ENCODE measurements at regions not wholly inside any gene's neighbourhood (a gene's known extent, or its start where the extent isn't known, plus 50 kb on each side); places are given as distances from the start of the nearest gene placed in this dataset.

GRCh38 chr20:48262466-48262865 lies 477.2 kb upstream of the SULF2 start:
- TF ChIP-seq, protein P1, sequence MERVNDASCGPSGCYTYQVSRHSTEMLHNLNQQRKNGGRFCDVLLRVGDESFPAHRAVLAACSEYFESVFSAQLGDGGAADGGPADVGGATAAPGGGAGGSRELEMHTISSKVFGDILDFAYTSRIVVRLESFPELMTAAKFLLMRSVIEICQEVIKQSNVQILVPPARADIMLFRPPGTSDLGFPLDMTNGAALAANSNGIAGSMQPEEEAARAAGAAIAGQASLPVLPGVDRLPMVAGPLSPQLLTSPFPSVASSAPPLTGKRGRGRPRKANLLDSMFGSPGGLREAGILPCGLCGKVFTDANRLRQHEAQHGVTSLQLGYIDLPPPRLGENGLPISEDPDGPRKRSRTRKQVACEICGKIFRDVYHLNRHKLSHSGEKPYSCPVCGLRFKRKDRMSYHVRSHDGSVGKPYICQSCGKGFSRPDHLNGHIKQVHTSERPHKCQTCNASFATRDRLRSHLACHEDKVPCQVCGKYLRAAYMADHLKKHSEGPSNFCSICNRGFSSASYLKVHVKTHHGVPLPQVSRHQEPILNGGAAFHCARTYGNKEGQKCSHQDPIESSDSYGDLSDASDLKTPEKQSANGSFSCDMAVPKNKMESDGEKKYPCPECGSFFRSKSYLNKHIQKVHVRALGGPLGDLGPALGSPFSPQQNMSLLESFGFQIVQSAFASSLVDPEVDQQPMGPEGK (CRISPR knock-in tag; IDR thresholded peaks at IDR 0.05; ENCODE audit: borderline replicate concordance): no peak
- no peak for TF ChIP-seq ZFP3 (CRISPR knock-in tag; IDR thresholded peaks at IDR 0.05)
- no peak for TF ChIP-seq PPARA (CRISPR knock-in tag; IDR thresholded peaks at IDR 0.05; ENCODE audit: borderline replicate concordance)
- no peak for TF ChIP-seq ZFP30 (CRISPR knock-in tag; IDR thresholded peaks at IDR 0.05)
- TF ChIP-seq ESRRG (CRISPR knock-in tag; IDR thresholded peaks at IDR 0.05): no peak

Measured in SK-N-SH treated with all-trans-retinoic acid at 6 μM for 48 hours (cell line).